ENCODE measurements at regions not wholly inside any gene's neighbourhood (a gene's known extent, or its start where the extent isn't known, plus 50 kb on each side); places are given as distances from the start of the nearest gene placed in this dataset.

GRCh38 chr3:191882289-191882688, 421.3 kb downstream of the PYDC2 start:
- Histone ChIP-seq H3K9ac (ENCODE audit: low read depth in 1 of 2, low read length in 2 of 2) (no peak overlapping the region), H3K36me3 (ENCODE audit: control insufficient read depth in 1 of 2, insufficient read depth in 2 of 2, low read length in 2 of 2) (no peaks in the 10 kb centered on the region), H3K27me3 (ENCODE audit: control insufficient read depth in 1 of 2, insufficient read depth in 2 of 2, low read length in 2 of 2) (no peaks in the 10 kb centered on the region), H3K9me3 (ENCODE audit: control insufficient read depth in 1 of 2, low read length in 2 of 2) (no peaks in the 10 kb centered on the region), H3K4me1 (ENCODE audit: control insufficient read depth in 1 of 2, insufficient read depth in 2 of 2, low read length in 2 of 2) (no peaks in the 10 kb centered on the region), H3K27ac (ENCODE audit: low read depth, low read length) (no peak overlapping the region), H3K4me3 (ENCODE audit: low read depth in 1 of 2, low read length in 2 of 2) (no peak overlapping the region)

- no peaks in the 10 kb centered on the region for H3K4me1 ChIP-seq (ENCODE audit: control insufficient read depth in 1 of 2, insufficient read depth in 2 of 2, low read length in 2 of 2)
- H3K27ac ChIP-seq (ENCODE audit: low read depth, low read length), result no peak overlapping the region
- no peaks in the 10 kb centered on the region for H3K27me3 ChIP-seq (ENCODE audit: control insufficient read depth in 1 of 2, insufficient read depth in 2 of 2, low read length in 2 of 2)
- H3K4me3 ChIP-seq (ENCODE audit: low read depth in 1 of 2, low read length in 2 of 2), result no peak overlapping the region
- H3K9me3 ChIP-seq (ENCODE audit: control insufficient read depth in 1 of 2, low read length in 2 of 2), result no peaks in the 10 kb centered on the region
- no peaks in the 10 kb centered on the region for H3K36me3 ChIP-seq (ENCODE audit: control insufficient read depth in 1 of 2, insufficient read depth in 2 of 2, low read length in 2 of 2)
- no peak overlapping the region for H3K9ac ChIP-seq (ENCODE audit: low read depth in 1 of 2, low read length in 2 of 2)
These were observed 423.2 kb downstream of the PYDC2 start for GRCh38 chr3:191884132-191884531.

GRCh38 chr3:191889106-191889505, 428.1 kb downstream of the PYDC2 start:
- Histone ChIP-seq H3K4me3 (ENCODE audit: low read depth in 1 of 2, low read length in 2 of 2) (no peak overlapping the region), H3K9ac (ENCODE audit: low read depth in 1 of 2, low read length in 2 of 2) (no peak overlapping the region), H3K36me3 (ENCODE audit: control insufficient read depth in 1 of 2, insufficient read depth in 2 of 2, low read length in 2 of 2) (no peaks in the 10 kb centered on the region), H3K9me3 (ENCODE audit: control insufficient read depth in 1 of 2, low read length in 2 of 2) (no peaks in the 10 kb centered on the region), H3K4me1 (ENCODE audit: control insufficient read depth in 1 of 2, insufficient read depth in 2 of 2, low read length in 2 of 2) (no peaks in the 10 kb centered on the region), H3K27me3 (ENCODE audit: control insufficient read depth in 1 of 2, insufficient read depth in 2 of 2, low read length in 2 of 2) (no peaks in the 10 kb centered on the region), H3K27ac (ENCODE audit: low read depth, low read length) (no peak overlapping the region)

GRCh38 chr3:191889756-191890155, 428.8 kb downstream of the PYDC2 start:
- H3K27me3 ChIP-seq (ENCODE audit: control insufficient read depth in 1 of 2, insufficient read depth in 2 of 2, low read length in 2 of 2), result no peaks in the 10 kb centered on the region
- H3K27ac ChIP-seq (ENCODE audit: low read depth, low read length), result no peak overlapping the region

GRCh38 chr3:191894406-191894805, 433.4 kb downstream of the PYDC2 start:
- H3K27ac ChIP-seq (ENCODE audit: low read depth, low read length), result no peak overlapping the region
- no peaks in the 10 kb centered on the region for H3K36me3 ChIP-seq (ENCODE audit: control insufficient read depth in 1 of 2, insufficient read depth in 2 of 2, low read length in 2 of 2)
- no peaks in the 10 kb centered on the region for H3K9me3 ChIP-seq (ENCODE audit: control insufficient read depth in 1 of 2, low read length in 2 of 2)
- H3K4me3 ChIP-seq (ENCODE audit: low read depth in 1 of 2, low read length in 2 of 2), result no peak overlapping the region
- H3K27me3 ChIP-seq (ENCODE audit: control insufficient read depth in 1 of 2, insufficient read depth in 2 of 2, low read length in 2 of 2), result no peaks in the 10 kb centered on the region
- H3K9ac ChIP-seq (ENCODE audit: low read depth in 1 of 2, low read length in 2 of 2), result no peak overlapping the region
- no peaks in the 10 kb centered on the region for H3K4me1 ChIP-seq (ENCODE audit: control insufficient read depth in 1 of 2, insufficient read depth in 2 of 2, low read length in 2 of 2)

More at GRCh38 chr3:191889756-191890155, 428.8 kb downstream of the PYDC2 start:
- Histone ChIP-seq H3K4me1 (ENCODE audit: control insufficient read depth in 1 of 2, insufficient read depth in 2 of 2, low read length in 2 of 2) (no peaks in the 10 kb centered on the region), H3K9me3 (ENCODE audit: control insufficient read depth in 1 of 2, low read length in 2 of 2) (no peaks in the 10 kb centered on the region), H3K36me3 (ENCODE audit: control insufficient read depth in 1 of 2, insufficient read depth in 2 of 2, low read length in 2 of 2) (no peaks in the 10 kb centered on the region), H3K4me3 (ENCODE audit: low read depth in 1 of 2, low read length in 2 of 2) (no peak overlapping the region), H3K9ac (ENCODE audit: low read depth in 1 of 2, low read length in 2 of 2) (no peak overlapping the region)

GRCh38 chr3:191901741-191902140, 440.8 kb downstream of the PYDC2 start:
- no peaks in the 10 kb centered on the region for H3K9me3 ChIP-seq (ENCODE audit: control insufficient read depth in 1 of 2, low read length in 2 of 2)
- H3K36me3 ChIP-seq (ENCODE audit: control insufficient read depth in 1 of 2, insufficient read depth in 2 of 2, low read length in 2 of 2), result no peaks in the 10 kb centered on the region
- no peak overlapping the region for H3K27ac ChIP-seq (ENCODE audit: low read depth, low read length)
- H3K9ac ChIP-seq (ENCODE audit: low read depth in 1 of 2, low read length in 2 of 2), result no peak overlapping the region
- no peaks in the 10 kb centered on the region for H3K27me3 ChIP-seq (ENCODE audit: control insufficient read depth in 1 of 2, insufficient read depth in 2 of 2, low read length in 2 of 2)
- no peaks in the 10 kb centered on the region for H3K4me1 ChIP-seq (ENCODE audit: control insufficient read depth in 1 of 2, insufficient read depth in 2 of 2, low read length in 2 of 2)
- no peak overlapping the region for H3K4me3 ChIP-seq (ENCODE audit: low read depth in 1 of 2, low read length in 2 of 2)

- Histone ChIP-seq H3K27ac (ENCODE audit: low read depth, low read length) (no peak overlapping the region), H3K27me3 (ENCODE audit: control insufficient read depth in 1 of 2, insufficient read depth in 2 of 2, low read length in 2 of 2) (no peaks in the 10 kb centered on the region), H3K9ac (ENCODE audit: low read depth in 1 of 2, low read length in 2 of 2) (no peak overlapping the region), H3K9me3 (ENCODE audit: control insufficient read depth in 1 of 2, low read length in 2 of 2) (no peaks in the 10 kb centered on the region), H3K4me3 (ENCODE audit: low read depth in 1 of 2, low read length in 2 of 2) (no peak overlapping the region), H3K36me3 (ENCODE audit: control insufficient read depth in 1 of 2, insufficient read depth in 2 of 2, low read length in 2 of 2) (no peaks in the 10 kb centered on the region), H3K4me1 (ENCODE audit: control insufficient read depth in 1 of 2, insufficient read depth in 2 of 2, low read length in 2 of 2) (no peaks in the 10 kb centered on the region)
These were observed 451.7 kb downstream of the PYDC2 start for GRCh38 chr3:191912616-191913204.

GRCh38 chr3:191915712-191916111, 454.7 kb downstream of the PYDC2 start:
- H3K27ac ChIP-seq (ENCODE audit: low read depth, low read length), result no peak overlapping the region
- no peak overlapping the region for H3K4me3 ChIP-seq (ENCODE audit: low read depth in 1 of 2, low read length in 2 of 2)
- no peaks in the 10 kb centered on the region for H3K27me3 ChIP-seq (ENCODE audit: control insufficient read depth in 1 of 2, insufficient read depth in 2 of 2, low read length in 2 of 2)
- H3K4me1 ChIP-seq (ENCODE audit: control insufficient read depth in 1 of 2, insufficient read depth in 2 of 2, low read length in 2 of 2), result no peaks in the 10 kb centered on the region
- H3K9ac ChIP-seq (ENCODE audit: low read depth in 1 of 2, low read length in 2 of 2), result no peak overlapping the region
- H3K36me3 ChIP-seq (ENCODE audit: control insufficient read depth in 1 of 2, insufficient read depth in 2 of 2, low read length in 2 of 2), result no peaks in the 10 kb centered on the region
- no peaks in the 10 kb centered on the region for H3K9me3 ChIP-seq (ENCODE audit: control insufficient read depth in 1 of 2, low read length in 2 of 2)

- no peaks in the 10 kb centered on the region for H3K9me3 ChIP-seq (ENCODE audit: control insufficient read depth in 1 of 2, low read length in 2 of 2)
- no peak overlapping the region for H3K9ac ChIP-seq (ENCODE audit: low read depth in 1 of 2, low read length in 2 of 2)
- no peaks in the 10 kb centered on the region for H3K4me1 ChIP-seq (ENCODE audit: control insufficient read depth in 1 of 2, insufficient read depth in 2 of 2, low read length in 2 of 2)
- no peaks in the 10 kb centered on the region for H3K27me3 ChIP-seq (ENCODE audit: control insufficient read depth in 1 of 2, insufficient read depth in 2 of 2, low read length in 2 of 2)
- no peaks in the 10 kb centered on the region for H3K36me3 ChIP-seq (ENCODE audit: control insufficient read depth in 1 of 2, insufficient read depth in 2 of 2, low read length in 2 of 2)
- H3K4me3 ChIP-seq (ENCODE audit: low read depth in 1 of 2, low read length in 2 of 2), result no peak overlapping the region
- H3K27ac ChIP-seq (ENCODE audit: low read depth, low read length), result no peak overlapping the region
These were observed 458.6 kb downstream of the PYDC2 start for GRCh38 chr3:191919491-191920026.

- Histone ChIP-seq H3K4me1 (ENCODE audit: control insufficient read depth in 1 of 2, insufficient read depth in 2 of 2, low read length in 2 of 2) (no peaks in the 10 kb centered on the region), H3K9ac (ENCODE audit: low read depth in 1 of 2, low read length in 2 of 2) (no peak overlapping the region), H3K4me3 (ENCODE audit: low read depth in 1 of 2, low read length in 2 of 2) (no peak overlapping the region), H3K9me3 (ENCODE audit: control insufficient read depth in 1 of 2, low read length in 2 of 2) (no peaks in the 10 kb centered on the region), H3K27ac (ENCODE audit: low read depth, low read length) (no peak overlapping the region), H3K27me3 (ENCODE audit: control insufficient read depth in 1 of 2, insufficient read depth in 2 of 2, low read length in 2 of 2) (no peaks in the 10 kb centered on the region), H3K36me3 (ENCODE audit: control insufficient read depth in 1 of 2, insufficient read depth in 2 of 2, low read length in 2 of 2) (no peaks in the 10 kb centered on the region)
These were observed 461.6 kb downstream of the PYDC2 start for GRCh38 chr3:191922570-191922969.

All from duodenal mucosa (tissue), 2 donors.